Effector memory CD4-positive, alpha-beta T cell (primary cell): ENCODE measurements at regions not wholly inside any gene's neighbourhood (a gene's known extent, or its start where the extent isn't known, plus 50 kb on each side); places are given as distances from the start of the nearest gene placed in this dataset.

Experiments used
- DNase-seq, 3 donors: peaks; one replicate each; pipeline ENCODE4 v3.0.0-alpha.2; 2020
- H3K27ac ChIP-seq: 2 replicates; pipeline ENCODE4 v1.7.0; 2013; ENCODE audit warnings: mild to moderate bottlenecking, low read length, moderate library complexity; ENCODE audit not compliant: insufficient read depth, poor library complexity, severe bottlenecking
- H3K27me3 ChIP-seq: replicated peaks from 2 replicates; pipeline ENCODE4 v1.7.0; 2013; ENCODE audit warnings: mild to moderate bottlenecking, low read length; ENCODE audit not compliant: insufficient read depth, control insufficient read depth, poor library complexity, severe bottlenecking
- H3K36me3 ChIP-seq: 2 replicates; pipeline ENCODE4 v1.7.0; 2013; ENCODE audit warnings: mild to moderate bottlenecking, low read length, moderate library complexity; ENCODE audit not compliant: control insufficient read depth, insufficient read depth
- H3K4me1 ChIP-seq: 2 replicates; pipeline ENCODE4 v1.7.0; 2013; ENCODE audit warnings: low read length, mild to moderate bottlenecking; ENCODE audit not compliant: control insufficient read depth, insufficient read depth, poor library complexity, severe bottlenecking
- H3K4me3 ChIP-seq: 2 replicates; pipeline ENCODE4 v1.7.0; 2013; ENCODE audit warnings: low read length, low read depth, mild to moderate bottlenecking; ENCODE audit not compliant: insufficient read depth, poor library complexity, severe bottlenecking
- H3K9me3 ChIP-seq: 2 replicates; pipeline ENCODE4 v1.7.0; 2013; ENCODE audit warnings: mild to moderate bottlenecking, low read length, moderate library complexity; ENCODE audit not compliant: control insufficient read depth

DNA sequence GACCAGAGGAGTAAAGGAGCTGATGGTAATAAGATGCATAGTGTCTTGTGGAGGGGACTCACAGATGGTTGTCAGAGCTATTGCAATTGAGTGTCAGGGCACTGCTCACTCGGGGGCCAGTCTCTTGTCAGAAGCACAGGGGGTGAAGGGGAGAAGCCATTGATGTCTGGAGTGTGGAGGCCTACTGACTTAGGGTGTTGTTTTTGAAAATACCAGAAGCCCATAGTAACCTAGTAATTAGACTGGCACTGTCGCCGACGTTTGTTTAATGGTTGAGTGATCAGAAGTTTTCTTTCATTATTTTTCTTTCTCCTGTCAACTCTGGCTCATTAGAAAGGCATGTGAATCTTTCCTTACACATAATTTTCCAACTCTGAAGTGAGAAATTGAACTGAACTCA, 151.6 kb upstream of the TENM4 start:
- Histone ChIP-seq H3K9me3 (no peaks in the 10 kb centered on the region), H3K27me3 (no peaks in the 10 kb centered on the region), H3K4me3 (no peak overlapping the region), H3K27ac (no peak overlapping the region), H3K36me3 (no peaks in the 10 kb centered on the region), H3K4me1 (no peaks in the 10 kb centered on the region)
- no peak for DNase-seq

DNA sequence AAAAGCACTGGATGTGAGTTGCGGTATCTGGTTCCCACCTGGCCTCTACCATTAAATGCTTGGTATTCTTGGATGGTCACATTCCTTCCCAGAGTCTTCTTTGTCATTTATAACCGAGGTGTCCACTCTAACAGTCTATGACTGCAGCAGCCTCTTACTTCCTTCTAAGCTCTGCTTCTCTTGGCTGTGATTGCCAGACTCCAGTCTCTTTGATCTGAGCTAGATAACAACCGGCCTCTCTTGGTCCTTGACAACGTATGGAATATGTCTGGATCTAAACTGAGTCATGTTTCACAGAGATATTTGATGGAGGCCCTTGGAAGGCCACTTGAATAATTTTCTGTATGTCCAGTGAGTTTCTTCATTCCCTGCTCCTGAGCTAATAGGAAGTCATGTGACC, 141.6 kb upstream of the TENM4 start:
- no peak for DNase-seq
- Histone ChIP-seq H3K4me3 (no peak overlapping the region), H3K4me1 (no peaks in the 10 kb centered on the region), H3K27me3 (no peaks in the 10 kb centered on the region), H3K36me3 (no peaks in the 10 kb centered on the region), H3K27ac (no peak overlapping the region), H3K9me3 (no peaks in the 10 kb centered on the region)

DNA sequence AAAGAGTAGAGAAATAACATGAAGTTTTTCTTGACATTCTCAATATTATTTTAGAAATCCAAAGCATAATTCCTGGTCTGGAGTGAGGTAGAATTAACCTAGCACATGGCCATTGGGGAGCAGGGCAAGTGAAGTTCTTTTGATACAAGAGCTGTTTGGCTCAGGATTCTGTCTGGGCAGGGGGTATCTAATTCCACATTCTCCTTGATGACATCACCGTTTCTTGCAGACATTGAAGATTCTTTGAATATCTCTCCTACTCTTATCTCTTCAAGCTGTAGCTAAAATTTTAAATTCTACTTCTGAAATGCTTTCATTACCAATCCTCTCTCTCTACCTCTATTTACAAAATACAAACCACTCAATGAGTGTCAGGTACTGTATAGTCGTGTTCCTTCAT, 138.2 kb upstream of the TENM4 start:
- Histone ChIP-seq H3K36me3 (no peaks in the 10 kb centered on the region), H3K9me3 (no peaks in the 10 kb centered on the region), H3K4me3 (no peak overlapping the region), H3K27ac (no peak overlapping the region), H3K27me3 (no peaks in the 10 kb centered on the region), H3K4me1 (no peaks in the 10 kb centered on the region)
- DNase-seq, result no peak

DNA sequence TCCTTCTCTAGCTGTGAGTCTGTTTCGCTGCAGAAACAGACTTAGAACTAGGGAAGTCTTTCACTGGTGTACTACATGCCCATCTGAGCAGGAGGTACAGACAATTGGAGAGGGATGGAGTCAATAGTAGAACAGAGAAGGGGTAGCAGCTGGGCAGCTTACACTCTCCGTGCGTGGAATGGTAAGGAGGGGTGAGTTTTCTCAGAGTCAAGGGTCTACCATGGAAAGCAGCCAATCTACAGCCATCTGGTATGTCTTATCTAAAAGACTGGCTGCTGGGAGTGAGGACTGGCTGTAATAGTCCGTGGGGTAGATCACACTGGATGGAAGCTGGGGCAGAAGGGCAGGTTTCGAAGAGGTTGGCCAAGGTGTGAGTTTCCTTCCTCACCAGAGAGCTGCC, 137.3 kb upstream of the TENM4 start:
- no peak overlapping the region for H3K4me3 ChIP-seq
- H3K36me3 ChIP-seq, result no peaks in the 10 kb centered on the region
- no peaks in the 10 kb centered on the region for H3K4me1 ChIP-seq
- H3K27me3 ChIP-seq, result no peaks in the 10 kb centered on the region
- no peaks in the 10 kb centered on the region for H3K9me3 ChIP-seq
- no peak for DNase-seq
- no peak overlapping the region for H3K27ac ChIP-seq

DNA sequence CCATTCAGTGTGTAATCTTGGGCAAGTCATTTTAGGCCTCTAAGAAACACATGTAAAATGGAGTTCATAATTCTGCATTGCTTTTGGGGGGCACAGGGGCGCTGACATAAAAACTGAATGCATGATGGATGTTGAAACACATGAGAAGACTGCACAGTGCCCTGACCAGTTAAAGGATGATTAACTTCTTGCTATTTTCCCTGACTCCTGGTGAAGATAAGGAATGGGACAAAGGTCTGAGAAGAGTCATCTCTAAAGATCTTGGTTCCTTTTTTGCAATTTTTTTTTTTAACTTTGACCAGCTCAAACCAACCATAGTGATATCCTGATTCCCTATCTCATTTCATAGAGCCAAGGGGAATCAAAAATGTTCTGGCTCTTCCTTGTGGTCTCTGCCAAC, 134.9 kb upstream of the TENM4 start:
- Histone ChIP-seq H3K4me1 (no peaks in the 10 kb centered on the region), H3K36me3 (no peaks in the 10 kb centered on the region), H3K27ac (no peak overlapping the region), H3K27me3 (no peaks in the 10 kb centered on the region), H3K9me3 (no peaks in the 10 kb centered on the region), H3K4me3 (no peak overlapping the region)
- no peak for DNase-seq

DNA sequence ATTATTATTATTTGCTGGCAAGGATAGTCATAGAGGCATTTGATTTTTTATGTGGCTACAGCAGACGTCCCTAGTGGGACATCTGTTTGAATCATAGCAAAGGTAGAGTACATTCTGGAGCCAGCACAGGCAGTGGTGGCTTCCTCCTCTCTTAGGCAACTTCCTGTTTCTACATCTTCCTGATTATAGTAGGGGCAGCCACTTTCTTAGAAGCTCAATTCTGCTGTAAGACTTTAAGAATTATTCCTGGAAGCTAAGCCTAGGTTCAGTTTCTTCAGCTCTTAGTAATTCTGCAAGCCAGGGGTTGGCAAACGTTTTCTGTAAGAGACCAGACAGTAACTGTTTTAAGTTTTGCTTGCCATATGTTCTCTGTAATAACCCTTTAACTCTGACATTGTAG, 129.3 kb upstream of the TENM4 start:
- Histone ChIP-seq H3K4me3 (no peak overlapping the region), H3K4me1 (no peaks in the 10 kb centered on the region), H3K27ac (no peak overlapping the region), H3K9me3 (no peaks in the 10 kb centered on the region), H3K27me3 (no peaks in the 10 kb centered on the region), H3K36me3 (no peaks in the 10 kb centered on the region)
- DNase-seq, result no peak

DNA sequence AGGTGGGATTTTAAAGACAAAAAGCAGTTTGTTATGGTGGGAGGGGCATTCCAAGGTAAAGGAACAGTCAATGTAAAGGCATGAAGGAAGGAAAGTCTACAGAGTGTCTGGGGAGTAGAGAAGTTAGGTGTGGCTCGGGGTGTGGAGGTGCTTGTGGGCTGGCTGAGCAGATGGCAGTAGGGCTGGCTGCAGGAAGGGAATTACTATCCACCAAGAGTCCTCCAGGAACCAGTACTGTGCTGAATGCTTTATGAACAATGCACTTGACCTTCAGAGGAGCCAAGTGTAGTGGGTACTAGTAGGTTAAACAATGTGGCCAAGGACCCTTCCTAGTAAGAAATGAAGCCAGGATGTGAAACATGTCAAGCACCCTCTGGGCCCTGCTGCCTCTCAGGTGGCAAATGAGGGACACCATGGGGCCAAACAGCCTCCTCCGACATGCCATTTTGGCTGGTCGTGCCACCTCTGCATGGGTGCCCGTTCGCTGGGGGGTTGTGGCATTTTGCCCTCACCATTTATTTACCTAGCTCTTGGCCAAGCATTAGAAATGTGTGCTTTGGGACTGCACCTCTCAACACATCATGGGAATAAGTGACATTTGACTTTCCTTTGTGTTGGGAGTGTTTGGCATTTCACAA, 123.6 kb upstream of the TENM4 start:
- Histone ChIP-seq H3K9me3 (no peaks in the 10 kb centered on the region), H3K27me3 (no peaks in the 10 kb centered on the region), H3K4me3 (no peak overlapping the region), H3K36me3 (no peaks in the 10 kb centered on the region), H3K27ac (no peak overlapping the region), H3K4me1 (no peaks in the 10 kb centered on the region)
- no peak for DNase-seq

DNA sequence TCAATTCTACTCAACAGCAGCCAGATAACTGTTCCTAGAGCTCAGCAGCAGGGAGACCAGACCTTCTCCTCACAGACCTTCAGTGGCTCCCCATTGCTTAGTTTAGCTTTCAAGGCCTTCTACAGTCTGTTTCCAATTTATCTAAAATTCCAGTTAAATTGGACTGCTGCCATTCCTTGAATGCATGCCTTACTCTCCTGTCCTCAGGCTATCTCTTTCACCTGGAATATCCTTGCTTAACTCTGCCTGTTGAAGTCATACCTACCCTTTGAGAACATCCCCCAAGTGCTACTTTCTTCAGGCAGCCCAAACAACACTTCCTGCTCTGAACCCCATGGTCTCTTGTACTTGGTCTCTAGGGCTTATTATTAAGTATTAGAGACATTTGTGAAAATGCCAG, 120.7 kb upstream of the TENM4 start:
- Histone ChIP-seq H3K27ac (no peak overlapping the region), H3K4me3 (no peak overlapping the region), H3K9me3 (no peaks in the 10 kb centered on the region), H3K36me3 (no peaks in the 10 kb centered on the region), H3K4me1 (no peaks in the 10 kb centered on the region), H3K27me3 (no peaks in the 10 kb centered on the region)
- DNase-seq, result no peak

DNA sequence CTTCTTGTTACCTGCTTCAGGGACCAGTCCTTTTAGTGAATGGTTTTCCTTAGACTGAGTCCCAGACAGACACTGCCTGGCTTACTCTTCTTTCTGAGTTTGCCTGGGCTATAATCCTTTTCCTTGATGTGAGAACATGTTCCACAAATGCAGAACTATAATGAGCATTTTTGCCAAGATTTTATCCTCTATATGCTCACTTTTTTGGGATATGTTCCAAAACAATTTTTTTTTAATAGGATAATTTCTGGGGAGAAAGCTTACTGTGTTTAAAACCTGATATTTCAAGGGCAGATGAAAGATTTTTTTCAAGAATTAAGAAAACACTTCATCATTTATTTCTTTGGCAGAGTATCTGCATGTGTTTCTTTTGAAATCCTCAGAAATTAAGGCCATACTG, 110.0 kb upstream of the TENM4 start:
- H3K27ac ChIP-seq, result no peak overlapping the region
- no peaks in the 10 kb centered on the region for H3K4me1 ChIP-seq
- H3K9me3 ChIP-seq, result no peaks in the 10 kb centered on the region
- DNase-seq, result no peak
- no peaks in the 10 kb centered on the region for H3K27me3 ChIP-seq
- no peaks in the 10 kb centered on the region for H3K36me3 ChIP-seq
- H3K4me3 ChIP-seq, result no peak overlapping the region

DNA sequence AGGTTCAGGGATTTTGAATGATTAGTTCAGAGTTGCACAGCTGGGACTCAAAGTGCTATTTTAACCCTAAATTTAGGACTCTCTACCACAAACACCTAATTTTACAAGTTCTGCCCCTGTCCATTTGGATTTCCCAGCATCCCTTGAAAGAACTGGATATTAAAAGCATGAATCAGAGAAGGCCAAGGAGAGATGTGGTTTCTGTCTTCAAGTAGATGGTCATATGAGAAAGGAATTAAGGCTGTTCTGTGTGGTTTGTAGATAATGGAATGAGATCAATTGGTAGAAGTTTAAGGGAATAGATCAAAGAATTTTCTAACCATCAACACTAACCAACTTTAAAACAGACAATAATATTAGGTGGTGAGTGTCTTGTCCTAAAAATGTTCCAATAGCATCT, 106.4 kb upstream of the TENM4 start:
- H3K36me3 ChIP-seq, result no peaks in the 10 kb centered on the region
- no peaks in the 10 kb centered on the region for H3K27me3 ChIP-seq

DNA sequence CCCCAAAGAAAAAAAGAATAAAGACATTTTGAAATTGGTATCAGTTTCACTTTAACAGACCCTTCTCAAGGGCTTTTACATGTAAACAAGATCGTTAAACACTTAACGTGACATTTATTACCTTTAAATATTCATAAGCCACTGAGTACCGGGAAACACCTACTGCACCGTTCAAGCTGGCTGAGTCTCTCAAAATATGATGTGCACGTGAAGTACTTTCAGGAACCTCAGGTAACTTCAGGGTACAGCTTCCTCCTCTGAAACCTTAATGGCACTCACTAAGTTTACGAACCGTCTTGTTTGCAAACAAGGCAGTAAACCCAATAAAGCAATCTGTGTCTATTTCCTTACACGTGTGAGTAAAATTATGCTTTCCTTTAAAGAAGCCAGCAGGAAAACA, 105.5 kb upstream of the TENM4 start:
- Histone ChIP-seq H3K9me3 (no peaks in the 10 kb centered on the region), H3K27ac (no peak overlapping the region), H3K4me3 (no peak overlapping the region), H3K36me3 (no peaks in the 10 kb centered on the region), H3K27me3 (no peaks in the 10 kb centered on the region), H3K4me1 (no peaks in the 10 kb centered on the region)
- DNase-seq, result no peak

More for the DNA sequence above, 106.4 kb upstream of the TENM4 start:
- no peaks in the 10 kb centered on the region for H3K4me1 ChIP-seq
- no peaks in the 10 kb centered on the region for H3K9me3 ChIP-seq
- DNase-seq, result no peak
- no peak overlapping the region for H3K4me3 ChIP-seq
- H3K27ac ChIP-seq, result no peak overlapping the region
